Activated CD8-positive, alpha-beta memory T cell treated with anti-CD3 and anti-CD28 coated beads for 24 hours (primary cell): ENCODE measurements at regions not wholly inside any gene's neighbourhood (a gene's known extent, or its start where the extent isn't known, plus 50 kb on each side); places are given as distances from the start of the nearest gene placed in this dataset.

ENCODE experiments used
- DNase-seq: peaks from one replicate; pipeline ENCODE4 v3.0.0-alpha.2; 2020

GRCh38 chr4:53682908-53683307, 91.6 kb upstream of the LNX1 start:
- no peak for DNase-seq

GRCh38 chr4:53682196-53682595, 90.9 kb upstream of the LNX1 start:
- DNase-seq, result no peak

GRCh38 chr4:53680598-53680997, 89.3 kb upstream of the LNX1 start:
- no peak for DNase-seq

GRCh38 chr4:53680168-53680567, 88.9 kb upstream of the LNX1 start:
- no peak for DNase-seq

GRCh38 chr4:53676402-53676871, 85.2 kb upstream of the LNX1 start:
- DNase-seq, result no peak

- no peak for DNase-seq
Observed at GRCh38 chr4:53674903-53675302, 83.6 kb upstream of the LNX1 start.

GRCh38 chr4:53672873-53673272, 81.6 kb upstream of the LNX1 start:
- no peak for DNase-seq

GRCh38 chr4:53671757-53672156, 80.5 kb upstream of the LNX1 start:
- DNase-seq, result no peak

GRCh38 chr4:53659737-53660136, 68.5 kb upstream of the LNX1 start:
- no peak for DNase-seq

- no peak for DNase-seq
Observed at GRCh38 chr4:53659112-53659511, 67.8 kb upstream of the LNX1 start.

GRCh38 chr4:53658029-53658428, 66.7 kb upstream of the LNX1 start:
- DNase-seq, result no peak

- no peak for DNase-seq
Observed at GRCh38 chr4:53656421-53656981, 65.2 kb upstream of the LNX1 start.

GRCh38 chr4:53654300-53654758, 63.0 kb upstream of the LNX1 start:
- DNase-seq, result no peak

- no peak for DNase-seq
Observed at GRCh38 chr4:53653484-53654053, 62.3 kb upstream of the LNX1 start.

- no peak for DNase-seq
Observed at GRCh38 chr4:53651156-53651735, 60.0 kb upstream of the LNX1 start.

- no peak for DNase-seq
Observed at GRCh38 chr4:53649357-53649756, 58.1 kb upstream of the LNX1 start.

- DNase-seq, result no peak
Observed at GRCh38 chr4:53647547-53647946, 56.3 kb upstream of the LNX1 start.

GRCh38 chr4:53646795-53647194, 55.5 kb upstream of the LNX1 start:
- DNase-seq, result no peak

GRCh38 chr4:53645108-53645507, 53.8 kb upstream of the LNX1 start:
- no peak for DNase-seq

- no peak for DNase-seq
Observed at GRCh38 chr4:53644607-53645006, 53.3 kb upstream of the LNX1 start.
